GM21447 (cell line): ENCODE measurements at regions not wholly inside any gene's neighbourhood (a gene's known extent, or its start where the extent isn't known, plus 50 kb on each side); places are given as distances from the start of the nearest gene placed in this dataset.

Source experiments
- ATAC-seq: cut with Tn5 transposase; IDR thresholded peaks from one replicate; pipeline ENCODE4 v1.9.1; 2021; ENCODE audit not compliant: unreplicated experiment

- no peak for ATAC-seq
Observed at GRCh38 chr22:34301569-34301968, 381.3 kb upstream of the LARGE1 start.

- no peak for ATAC-seq
Observed at GRCh38 chr22:34303656-34304055, 383.4 kb upstream of the LARGE1 start.

GRCh38 chr22:34306361-34306760, 386.1 kb upstream of the LARGE1 start:
- no peak for ATAC-seq

- no peak for ATAC-seq
Observed at GRCh38 chr22:34308101-34308500, 387.8 kb upstream of the LARGE1 start.

GRCh38 chr22:34319346-34319745, 399.1 kb upstream of the LARGE1 start:
- no peak for ATAC-seq

GRCh38 chr22:34324763-34325162, 404.5 kb upstream of the LARGE1 start:
- no peak for ATAC-seq

GRCh38 chr22:34326901-34327300, 406.6 kb upstream of the LARGE1 start:
- no peak for ATAC-seq

GRCh38 chr22:34330432-34330831, 410.2 kb upstream of the LARGE1 start:
- ATAC-seq: no peak

- ATAC-seq: no peak
Observed at GRCh38 chr22:34333285-34333684, 413.0 kb upstream of the LARGE1 start.

- no peak for ATAC-seq
Observed at GRCh38 chr22:34334893-34335292, 414.6 kb upstream of the LARGE1 start.

- no peak for ATAC-seq
Observed at GRCh38 chr22:34344702-34345101, 424.4 kb upstream of the LARGE1 start.

- no peak for ATAC-seq
Observed at GRCh38 chr22:34354071-34354817, 434.0 kb upstream of the LARGE1 start.

- no peak for ATAC-seq
Observed at GRCh38 chr22:34356481-34356880, 436.2 kb upstream of the LARGE1 start.

- no peak for ATAC-seq
Observed at GRCh38 chr22:34370711-34371110, 450.4 kb upstream of the LARGE1 start.

GRCh38 chr22:34379825-34380224, 459.5 kb upstream of the LARGE1 start:
- no peak for ATAC-seq

- no peak for ATAC-seq
Observed at GRCh38 chr22:34380532-34380931, 460.3 kb upstream of the LARGE1 start.

- no peak for ATAC-seq
Observed at GRCh38 chr22:34390400-34390799, 470.1 kb upstream of the LARGE1 start.

- ATAC-seq: no peak
Observed at GRCh38 chr22:34395370-34395769, 475.1 kb upstream of the LARGE1 start.

- ATAC-seq: no peak
Observed at GRCh38 chr22:34403667-34404066, 483.4 kb upstream of the LARGE1 start.

- ATAC-seq: no peak
Observed at GRCh38 chr22:34410111-34410510, 489.8 kb upstream of the LARGE1 start.

- ATAC-seq: no peak
Observed at GRCh38 chr22:34414467-34415440, 494.5 kb upstream of the LARGE1 start.
